ENCODE measurements at regions not wholly inside any gene's neighbourhood (a gene's known extent, or its start where the extent isn't known, plus 50 kb on each side); places are given as distances from the start of the nearest gene placed in this dataset.

DNA sequence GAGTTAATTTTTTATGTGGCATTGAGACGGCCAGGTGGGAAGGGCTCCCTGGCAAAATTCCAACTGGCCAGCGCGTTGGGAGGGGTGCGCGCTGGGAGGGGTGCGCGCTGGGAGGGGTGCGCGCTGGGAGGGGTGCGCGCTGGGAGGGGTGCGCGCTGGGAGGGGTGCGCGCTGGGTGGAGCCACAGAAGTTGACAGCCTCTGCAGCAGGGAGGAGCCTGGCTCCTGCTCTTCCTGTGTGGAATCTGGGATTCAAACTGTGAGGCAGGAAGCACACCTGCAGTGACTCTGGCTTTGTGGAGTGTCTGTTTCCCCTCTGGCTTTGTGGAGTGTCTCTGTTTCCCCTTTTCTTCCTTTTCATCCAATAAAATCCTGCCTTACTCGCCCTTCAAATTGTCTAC lies 147.9 kb upstream of the CBLN2 start:
- WGBS: 27% methylated on average over 16 of the region's 16 CpGs
- peak overlapping the region; percentile 59 for H3K27ac ChIP-seq (ENCODE audit: low read depth, low read length)
- H3K9me3 ChIP-seq (ENCODE audit: insufficient read depth, low read depth, low read length): no peaks in the 10 kb centered on the region
- H3K4me3 ChIP-seq (ENCODE audit: low read length): peak overlapping the region; percentile 32
- peak overlapping the region; percentile 43 for H3K9ac ChIP-seq (ENCODE audit: low read depth, low read length)
- peaks cover 13% of the 10 kb centered on the region for H3K4me1 ChIP-seq (ENCODE audit: insufficient read depth, low read length)
- no peaks in the 10 kb centered on the region for H3K36me3 ChIP-seq (ENCODE audit: insufficient read depth, low read length)
- no peaks in the 10 kb centered on the region for H3K27me3 ChIP-seq (ENCODE audit: insufficient read depth, low read length)

GRCh38 chr18:72687736-72688135 lies 143.6 kb upstream of the CBLN2 start:
- WGBS: 97% methylated on average over 2 of the region's 4 CpGs
- no peaks in the 10 kb centered on the region for H3K36me3 ChIP-seq (ENCODE audit: insufficient read depth, low read length)
- no peak overlapping the region for H3K9ac ChIP-seq (ENCODE audit: low read depth, low read length)
- H3K4me3 ChIP-seq (ENCODE audit: low read length): no peak overlapping the region
- peaks cover 6% of the 10 kb centered on the region for H3K4me1 ChIP-seq (ENCODE audit: insufficient read depth, low read length)
- H3K27ac ChIP-seq (ENCODE audit: low read depth, low read length): no peak overlapping the region
- no peaks in the 10 kb centered on the region for H3K9me3 ChIP-seq (ENCODE audit: insufficient read depth, low read depth, low read length)
- no peaks in the 10 kb centered on the region for H3K27me3 ChIP-seq (ENCODE audit: insufficient read depth, low read length)

DNA sequence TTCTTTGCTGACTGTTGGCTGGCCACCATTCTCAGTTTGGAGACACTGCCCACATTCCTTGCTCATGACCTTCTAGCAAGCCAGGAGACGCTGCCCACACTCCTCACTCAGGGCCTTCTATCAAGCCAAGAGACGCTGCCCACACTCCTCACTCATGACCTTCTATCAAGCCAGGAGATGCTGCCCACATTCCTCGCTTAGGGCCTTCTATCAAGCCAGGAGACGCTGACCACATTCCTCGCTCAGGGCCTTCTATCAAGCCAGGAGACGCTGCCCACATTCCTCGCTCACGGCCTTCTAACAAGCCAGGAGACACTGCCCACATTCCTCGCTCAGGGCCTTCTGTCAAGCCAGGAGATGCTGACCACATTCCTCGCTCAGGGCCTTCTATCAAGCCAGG lies 131.3 kb upstream of the CBLN2 start:
- Histone ChIP-seq H3K27ac (ENCODE audit: low read depth, low read length) (no peak overlapping the region), H3K27me3 (ENCODE audit: insufficient read depth, low read length) (no peaks in the 10 kb centered on the region), H3K36me3 (ENCODE audit: insufficient read depth, low read length) (no peaks in the 10 kb centered on the region), H3K4me1 (ENCODE audit: insufficient read depth, low read length) (no peaks in the 10 kb centered on the region), H3K4me3 (ENCODE audit: low read length) (no peak overlapping the region), H3K9ac (ENCODE audit: low read depth, low read length) (no peak overlapping the region), H3K9me3 (ENCODE audit: insufficient read depth, low read depth, low read length) (0 out of 2 replicates have a peak, but pooled peaks cover 5% of the 10 kb centered on the region)
- 79% methylated on average over 10 of the region's 10 CpGs for WGBS

DNA sequence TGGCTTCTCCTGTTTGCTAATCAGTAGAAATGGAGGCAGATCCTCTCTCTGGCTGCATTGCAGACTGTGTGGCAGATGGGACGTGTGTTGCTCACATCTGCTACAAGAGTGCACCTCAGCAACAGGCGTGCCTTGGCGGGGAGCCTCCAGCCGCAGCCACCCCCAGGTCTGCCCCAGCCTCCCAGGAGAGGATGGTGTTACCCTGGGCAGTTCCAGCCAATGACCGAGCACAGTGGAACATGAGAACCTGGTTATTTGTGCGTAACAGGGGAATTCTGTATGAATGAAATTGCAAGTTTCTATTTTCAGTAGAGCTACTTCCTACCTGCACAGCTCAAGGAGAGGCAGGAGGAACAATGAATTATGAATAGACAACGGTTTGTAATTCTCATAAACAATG lies 130.6 kb upstream of the CBLN2 start:
- Histone ChIP-seq H3K9me3 (ENCODE audit: insufficient read depth, low read depth, low read length) (0 out of 2 replicates have a peak, but pooled peaks cover 6% of the 10 kb centered on the region), H3K4me1 (ENCODE audit: insufficient read depth, low read length) (no peaks in the 10 kb centered on the region), H3K4me3 (ENCODE audit: low read length) (no peak overlapping the region), H3K9ac (ENCODE audit: low read depth, low read length) (no peak overlapping the region), H3K36me3 (ENCODE audit: insufficient read depth, low read length) (no peaks in the 10 kb centered on the region), H3K27me3 (ENCODE audit: insufficient read depth, low read length) (no peaks in the 10 kb centered on the region), H3K27ac (ENCODE audit: low read depth, low read length) (no peak overlapping the region)
- WGBS: 95% methylated on average over 6 of the region's 7 CpGs

GRCh38 chr18:72673242-72673641 lies 129.1 kb upstream of the CBLN2 start:
- Histone ChIP-seq H3K4me3 (ENCODE audit: low read length) (no peak overlapping the region), H3K4me1 (ENCODE audit: insufficient read depth, low read length) (no peaks in the 10 kb centered on the region), H3K9me3 (ENCODE audit: insufficient read depth, low read depth, low read length) (peaks cover 20% of the 10 kb centered on the region; the same call in 1 of the 2 replicates), H3K36me3 (ENCODE audit: insufficient read depth, low read length) (no peaks in the 10 kb centered on the region), H3K27ac (ENCODE audit: low read depth, low read length) (no peak overlapping the region), H3K27me3 (ENCODE audit: insufficient read depth, low read length) (no peaks in the 10 kb centered on the region), H3K9ac (ENCODE audit: low read depth, low read length) (no peak overlapping the region)
- 83% methylated on average over 4 of the region's 5 CpGs for WGBS

DNA sequence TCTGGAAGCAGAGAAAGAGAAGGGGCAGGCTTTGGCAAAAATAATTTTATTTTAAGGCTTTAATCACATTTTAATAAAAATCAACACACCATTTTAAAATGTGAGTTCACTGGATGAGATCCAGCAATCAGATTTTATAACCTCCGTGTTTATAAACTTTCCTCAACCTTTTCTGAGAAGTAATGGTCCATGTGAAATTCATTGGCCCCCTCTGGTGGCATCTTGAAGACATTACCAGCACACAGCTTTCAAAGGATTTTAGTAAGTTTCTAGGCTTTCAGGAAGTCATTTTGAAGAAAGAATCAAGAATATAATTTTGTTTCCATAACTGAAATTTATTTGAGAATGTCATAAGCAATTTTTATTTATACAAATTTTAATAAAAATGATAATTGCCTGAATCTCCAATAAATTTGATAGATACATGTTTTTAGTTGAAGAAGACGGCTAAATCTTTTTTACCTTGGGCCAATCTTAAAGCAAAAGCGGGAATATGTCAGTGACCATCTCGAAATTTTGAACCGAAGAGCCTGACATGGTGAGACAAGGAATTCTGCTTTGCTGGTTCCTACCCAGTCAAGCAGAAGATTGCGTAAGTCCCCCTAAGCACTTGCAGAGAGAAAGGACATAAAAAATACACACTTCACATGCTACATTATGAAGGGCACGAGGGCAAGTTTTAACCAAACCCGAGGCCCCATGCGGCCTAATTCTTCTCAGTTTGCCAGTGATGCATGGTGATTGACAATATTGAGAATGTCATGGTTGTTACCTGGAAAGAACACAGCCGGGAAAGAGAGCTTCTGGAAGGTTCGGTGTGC lies 128.4 kb upstream of the CBLN2 start:
- Histone ChIP-seq H3K9ac (ENCODE audit: low read depth, low read length) (no peak overlapping the region), H3K9me3 (ENCODE audit: insufficient read depth, low read depth, low read length) (peaks cover 27% of the 10 kb centered on the region), H3K36me3 (ENCODE audit: insufficient read depth, low read length) (no peaks in the 10 kb centered on the region), H3K27me3 (ENCODE audit: insufficient read depth, low read length) (no peaks in the 10 kb centered on the region), H3K4me3 (ENCODE audit: low read length) (no peak overlapping the region), H3K4me1 (ENCODE audit: insufficient read depth, low read length) (no peaks in the 10 kb centered on the region), H3K27ac (ENCODE audit: low read depth, low read length) (no peak overlapping the region)
- WGBS: 79% methylated on average over 11 of the region's 11 CpGs

- Histone ChIP-seq H3K27me3 (ENCODE audit: insufficient read depth, low read length) (no peaks in the 10 kb centered on the region), H3K27ac (ENCODE audit: low read depth, low read length) (no peak overlapping the region), H3K36me3 (ENCODE audit: insufficient read depth, low read length) (no peaks in the 10 kb centered on the region), H3K9me3 (ENCODE audit: insufficient read depth, low read depth, low read length) (peaks cover 56% of the 10 kb centered on the region), H3K4me1 (ENCODE audit: insufficient read depth, low read length) (no peaks in the 10 kb centered on the region), H3K4me3 (ENCODE audit: low read length) (no peak overlapping the region), H3K9ac (ENCODE audit: low read depth, low read length) (no peak overlapping the region)
- WGBS: 79% methylated on average over 6 of the region's 6 CpGs
Measured at GRCh38 chr18:72667932-72668331, 123.8 kb upstream of the CBLN2 start.

DNA sequence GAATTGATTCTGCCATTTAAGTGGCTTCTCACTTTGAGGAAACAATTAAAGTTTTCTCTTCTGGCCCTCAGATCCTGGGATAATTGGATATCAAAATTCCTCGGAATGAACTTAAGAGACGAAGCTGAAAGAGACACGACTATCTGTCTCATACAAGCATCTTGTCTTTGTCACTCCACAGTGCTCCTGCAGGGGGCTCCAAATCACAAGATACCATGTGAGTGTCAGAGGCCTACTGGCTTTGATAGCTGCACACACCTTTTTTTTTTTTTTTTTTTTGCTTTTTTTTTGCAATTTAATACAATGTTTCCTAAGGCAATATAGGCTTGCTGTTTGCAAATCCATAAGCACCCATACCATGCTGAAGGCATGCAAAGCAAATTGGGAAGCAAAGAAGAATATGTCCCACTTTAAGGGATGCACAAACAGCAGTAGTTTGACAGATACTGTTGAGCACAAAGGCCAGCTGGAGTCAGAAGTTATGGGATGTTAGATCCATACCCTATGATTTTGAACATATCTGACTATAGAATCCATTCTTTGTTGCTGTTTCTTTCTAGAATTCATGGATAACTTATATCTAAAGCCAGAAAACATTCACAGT lies 109.0 kb upstream of the CBLN2 start:
- H3K27me3 ChIP-seq (ENCODE audit: insufficient read depth, low read length): no peaks in the 10 kb centered on the region
- H3K9me3 ChIP-seq (ENCODE audit: insufficient read depth, low read depth, low read length): peaks cover 63% of the 10 kb centered on the region
- H3K36me3 ChIP-seq (ENCODE audit: insufficient read depth, low read length): no peaks in the 10 kb centered on the region
- 73% methylated on average over 3 of the region's 3 CpGs for WGBS
- H3K27ac ChIP-seq (ENCODE audit: low read depth, low read length): no peak overlapping the region
- no peak overlapping the region for H3K9ac ChIP-seq (ENCODE audit: low read depth, low read length)
- no peaks in the 10 kb centered on the region for H3K4me1 ChIP-seq (ENCODE audit: insufficient read depth, low read length)
- no peak overlapping the region for H3K4me3 ChIP-seq (ENCODE audit: low read length)

- H3K36me3 ChIP-seq (ENCODE audit: insufficient read depth, low read length): no peaks in the 10 kb centered on the region
- H3K4me3 ChIP-seq (ENCODE audit: low read length): no peak overlapping the region
- no peak overlapping the region for H3K9ac ChIP-seq (ENCODE audit: low read depth, low read length)
- H3K27ac ChIP-seq (ENCODE audit: low read depth, low read length): no peak overlapping the region
- 72% methylated on average over 5 of the region's 5 CpGs for WGBS
- peaks cover 73% of the 10 kb centered on the region for H3K9me3 ChIP-seq (ENCODE audit: insufficient read depth, low read depth, low read length)
- H3K4me1 ChIP-seq (ENCODE audit: insufficient read depth, low read length): no peaks in the 10 kb centered on the region
- H3K27me3 ChIP-seq (ENCODE audit: insufficient read depth, low read length): no peaks in the 10 kb centered on the region
Measured at GRCh38 chr18:72651033-72651432, 106.9 kb upstream of the CBLN2 start.

- Histone ChIP-seq H3K4me1 (ENCODE audit: insufficient read depth, low read length) (no peaks in the 10 kb centered on the region), H3K27ac (ENCODE audit: low read depth, low read length) (no peak overlapping the region), H3K36me3 (ENCODE audit: insufficient read depth, low read length) (no peaks in the 10 kb centered on the region), H3K4me3 (ENCODE audit: low read length) (no peak overlapping the region), H3K9me3 (ENCODE audit: insufficient read depth, low read depth, low read length) (peaks cover 76% of the 10 kb centered on the region), H3K9ac (ENCODE audit: low read depth, low read length) (no peak overlapping the region), H3K27me3 (ENCODE audit: insufficient read depth, low read length) (no peaks in the 10 kb centered on the region)
Measured at GRCh38 chr18:72648481-72648960, 104.4 kb upstream of the CBLN2 start.

DNA sequence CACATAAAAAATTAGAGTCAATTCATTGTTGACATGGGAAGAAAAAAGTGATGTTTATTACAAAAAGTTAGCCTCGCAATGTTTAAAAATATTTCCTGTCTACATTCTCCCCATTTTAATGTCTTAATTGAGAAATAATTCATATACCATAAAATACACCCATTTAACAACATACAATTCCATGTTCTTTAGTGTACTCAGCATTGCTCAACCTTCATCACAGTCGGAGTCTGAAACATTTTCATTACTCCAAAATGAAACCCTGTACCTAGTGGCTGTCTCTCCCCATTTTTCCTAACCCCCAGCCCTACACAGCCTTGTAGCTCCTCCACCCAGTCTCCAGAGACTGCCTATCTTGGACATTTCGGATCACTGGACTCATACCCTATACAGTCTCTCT lies 103.9 kb upstream of the CBLN2 start:
- Histone ChIP-seq H3K4me1 (ENCODE audit: insufficient read depth, low read length) (no peaks in the 10 kb centered on the region), H3K27me3 (ENCODE audit: insufficient read depth, low read length) (no peaks in the 10 kb centered on the region), H3K4me3 (ENCODE audit: low read length) (no peak overlapping the region)

More for the DNA sequence above, 103.9 kb upstream of the CBLN2 start:
- H3K36me3 ChIP-seq (ENCODE audit: insufficient read depth, low read length): no peaks in the 10 kb centered on the region
- 92% methylated on average over 2 of the region's 3 CpGs for WGBS
- no peak overlapping the region for H3K9ac ChIP-seq (ENCODE audit: low read depth, low read length)
- H3K27ac ChIP-seq (ENCODE audit: low read depth, low read length): no peak overlapping the region
- H3K9me3 ChIP-seq (ENCODE audit: insufficient read depth, low read depth, low read length): peaks cover 80% of the 10 kb centered on the region

All from HUES64 (cell line).